ENCODE measurements at regions not wholly inside any gene's neighbourhood (a gene's known extent, or its start where the extent isn't known, plus 50 kb on each side); places are given as distances from the start of the nearest gene placed in this dataset.

GRCh38 chr18:73840319-73840945 is 307.2 kb downstream of the FBXO15 start:
- H3K4me2 ChIP-seq (ENCODE audit: low read length): no peak overlapping the region
- no peak overlapping the region for H2AFZ ChIP-seq (ENCODE audit: low read depth, low read length, poor library complexity, severe bottlenecking)
- no peak overlapping the region for H3K4me3 ChIP-seq (replicated peaks in 1 of 2; ENCODE audit: low read depth in 1 of 2, low read length in 2 of 2)
- H3K9me3 ChIP-seq (ENCODE audit: control insufficient read depth in 1 of 2, insufficient read depth in 1 of 2, low read depth in 1 of 2, low read length in 2 of 2): peaks cover 0 to 5% of the 10 kb centered on the region in 2 experiments; a peak in 1 of 4 replicates
- POLR2A ChIA-PET: no interaction called here
- ATAC-seq: no peak
- intact Hi-C loops (cut with micrococcal nuclease): no loop called here
- no peaks in the 10 kb centered on the region for H3K27me3 ChIP-seq (ENCODE audit: insufficient read depth, low read length)
- no peak overlapping the region for H3K9ac ChIP-seq (ENCODE audit: low read length)
- DNase-seq (ENCODE audit: low read depth, low spot score): no peak
- no TSS peak for BruUV-seq (replicated peaks)
- no peaks in the 10 kb centered on the region for H4K20me1 ChIP-seq (ENCODE audit: insufficient read depth)
- no peaks in the 10 kb centered on the region for H3K79me2 ChIP-seq (ENCODE audit: insufficient read depth, low read length)
- H3K36me3 ChIP-seq (ENCODE audit: control insufficient read depth in 1 of 2, insufficient read depth in 2 of 2, low read length in 2 of 2): no peaks in the 10 kb centered on the region
- CTCF ChIA-PET: no interaction called here
- H3K27ac ChIP-seq (ENCODE audit: low read depth, low read length): no peak overlapping the region
- no peaks in the 10 kb centered on the region for H3K4me1 ChIP-seq (ENCODE audit: control insufficient read depth in 1 of 2, insufficient read depth in 2 of 2, low read length in 2 of 2)
- RAD21 ChIA-PET (ENCODE audit: low non-redundant PET in 1 of 2, low total read pairs in 2 of 2, uncharacterized antibody in 2 of 2, unreplicated experiment in 2 of 2): no interaction called here
- TF ChIP-seq ZFX (IDR thresholded peaks at IDR 0.05) (no peak), TCF7L2 (IDR thresholded peaks at IDR 0.05; ENCODE audit: borderline replicate concordance, extremely low read depth, insufficient read depth, insufficient read length) (no peak), SRF (IDR thresholded peaks at IDR 0.05; ENCODE audit: low read depth) (no peak), ZNF274 (IDR thresholded peaks at IDR 0.05; ENCODE audit: low read depth, low read length) (no peak), ZBTB33 (IDR thresholded peaks at IDR 0.05; ENCODE audit: extremely low read depth, insufficient replicate concordance, low read length) (no peak), POLR2AphosphoS5 (IDR thresholded peaks at IDR 0.05; ENCODE audit: low read depth, low read length) (no peak), JUND (IDR thresholded peaks at IDR 0.05) (no peak), EGR1 (IDR thresholded peaks at IDR 0.05; ENCODE audit: low read depth) (no peak), RAD21 (IDR thresholded peaks at IDR 0.05; ENCODE audit: low read depth) (no peak), ELF1 (IDR thresholded peaks at IDR 0.05; ENCODE audit: borderline replicate concordance, low read depth) (no peak), YY1 (IDR thresholded peaks at IDR 0.05; ENCODE audit: extremely low read depth, insufficient replicate concordance, low read depth, low read length) (no peak), CBX3 (IDR thresholded peaks at IDR 0.05; ENCODE audit: low read depth) (no peak), SIN3A (IDR thresholded peaks at IDR 0.05; ENCODE audit: low read depth) (no peak), REST (IDR thresholded peaks at IDR 0.05; ENCODE audit: low read depth) (no peak)
- TF ChIP-seq, protein P1, sequence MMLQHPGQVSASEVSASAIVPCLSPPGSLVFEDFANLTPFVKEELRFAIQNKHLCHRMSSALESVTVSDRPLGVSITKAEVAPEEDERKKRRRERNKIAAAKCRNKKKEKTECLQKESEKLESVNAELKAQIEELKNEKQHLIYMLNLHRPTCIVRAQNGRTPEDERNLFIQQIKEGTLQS (IDR thresholded peaks at IDR 0.05): no peak
- TF ChIP-seq, protein P2, sequence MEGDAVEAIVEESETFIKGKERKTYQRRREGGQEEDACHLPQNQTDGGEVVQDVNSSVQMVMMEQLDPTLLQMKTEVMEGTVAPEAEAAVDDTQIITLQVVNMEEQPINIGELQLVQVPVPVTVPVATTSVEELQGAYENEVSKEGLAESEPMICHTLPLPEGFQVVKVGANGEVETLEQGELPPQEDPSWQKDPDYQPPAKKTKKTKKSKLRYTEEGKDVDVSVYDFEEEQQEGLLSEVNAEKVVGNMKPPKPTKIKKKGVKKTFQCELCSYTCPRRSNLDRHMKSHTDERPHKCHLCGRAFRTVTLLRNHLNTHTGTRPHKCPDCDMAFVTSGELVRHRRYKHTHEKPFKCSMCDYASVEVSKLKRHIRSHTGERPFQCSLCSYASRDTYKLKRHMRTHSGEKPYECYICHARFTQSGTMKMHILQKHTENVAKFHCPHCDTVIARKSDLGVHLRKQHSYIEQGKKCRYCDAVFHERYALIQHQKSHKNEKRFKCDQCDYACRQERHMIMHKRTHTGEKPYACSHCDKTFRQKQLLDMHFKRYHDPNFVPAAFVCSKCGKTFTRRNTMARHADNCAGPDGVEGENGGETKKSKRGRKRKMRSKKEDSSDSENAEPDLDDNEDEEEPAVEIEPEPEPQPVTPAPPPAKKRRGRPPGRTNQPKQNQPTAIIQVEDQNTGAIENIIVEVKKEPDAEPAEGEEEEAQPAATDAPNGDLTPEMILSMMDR (IDR thresholded peaks at IDR 0.05 in 2 of 3, conservative IDR thresholded peaks at IDR 0.05 in 1 of 3; ENCODE audit: borderline replicate concordance in 1 of 3, insufficient read depth in 1 of 3, low read depth in 2 of 3, low read length in 2 of 3): no peak
- no peaks in the 10 kb centered on the region for H3K9me2 ChIP-seq (ENCODE audit: insufficient read depth)
